ENCODE measurements at regions not wholly inside any gene's neighbourhood (a gene's known extent, or its start where the extent isn't known, plus 50 kb on each side); places are given as distances from the start of the nearest gene placed in this dataset.

DNA sequence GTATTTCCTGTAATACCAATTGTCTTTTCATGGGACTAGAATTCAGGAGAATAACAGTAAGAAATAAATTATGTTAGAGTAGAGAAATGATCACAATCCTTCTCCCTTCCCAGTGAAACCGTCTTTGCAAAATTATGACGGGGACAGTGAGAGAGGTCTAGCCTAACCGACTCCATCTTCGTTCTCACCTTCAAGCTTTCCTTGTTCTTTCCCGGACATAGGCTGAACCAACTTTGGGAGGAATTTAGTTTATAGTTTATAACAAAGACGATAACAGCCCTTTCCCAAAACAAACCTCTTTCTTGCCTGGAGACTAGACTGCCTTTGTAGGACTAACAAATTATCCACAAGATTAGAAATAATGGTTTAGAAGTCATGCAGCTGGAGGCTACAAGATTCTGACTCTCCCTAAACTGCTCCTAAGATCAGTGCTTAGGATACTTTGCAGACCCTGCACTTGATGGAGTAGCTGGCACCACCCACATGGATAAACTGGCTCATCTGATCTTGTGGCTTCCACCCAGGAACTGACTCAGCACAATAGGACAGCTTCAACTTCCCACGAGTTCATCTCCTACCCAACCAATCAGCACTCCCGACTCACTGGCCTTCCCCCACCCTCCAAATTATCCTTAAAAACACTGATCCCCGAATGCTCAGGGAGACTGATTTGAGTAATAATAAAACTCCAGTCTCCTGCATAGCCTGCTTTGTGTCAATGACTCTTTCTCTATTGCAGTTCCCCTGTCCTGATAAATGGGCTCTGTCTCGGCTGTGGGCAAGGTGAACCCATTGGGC, 521.2 kb upstream of the TBX3 start:
- no peak for DNase-seq

DNA sequence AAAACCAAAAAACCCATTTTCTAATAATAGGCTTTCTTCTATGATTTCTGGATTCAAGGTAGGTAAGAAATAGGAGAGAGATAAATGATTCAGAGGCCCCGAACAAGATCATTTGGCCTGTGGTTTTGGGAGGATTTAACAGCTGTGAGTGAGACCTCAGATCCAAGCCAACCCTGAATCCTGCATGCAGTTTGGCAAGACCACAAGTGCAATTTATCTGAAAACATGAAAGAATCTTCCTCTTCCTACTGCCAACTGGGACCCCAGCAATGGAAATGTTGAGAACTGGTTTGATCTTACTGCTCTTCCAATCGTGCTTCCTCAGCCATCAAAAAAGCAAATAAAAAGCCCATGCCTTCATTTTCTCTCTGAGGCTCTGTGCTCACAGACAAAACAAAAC, 519.7 kb upstream of the TBX3 start:
- no peak for DNase-seq

DNA sequence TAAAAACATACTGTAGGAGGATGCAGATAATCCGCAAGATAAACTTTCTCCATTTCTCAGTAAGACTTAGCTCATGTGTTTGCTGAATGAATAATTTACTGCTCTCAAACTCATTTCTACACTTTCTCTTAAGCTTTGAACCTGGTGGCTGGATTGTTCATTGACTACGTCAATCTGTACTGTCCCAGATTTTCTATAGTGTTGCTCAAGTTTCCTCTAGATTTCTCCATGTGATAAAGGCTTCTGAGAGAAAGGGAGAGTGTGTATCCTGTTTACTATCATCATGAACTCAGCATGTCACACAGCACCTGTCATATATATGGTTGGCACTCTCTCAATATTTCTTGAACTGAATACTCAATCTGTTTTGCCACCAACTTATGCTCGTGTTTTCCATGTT, 518.0 kb upstream of the TBX3 start:
- no peak for DNase-seq

DNA sequence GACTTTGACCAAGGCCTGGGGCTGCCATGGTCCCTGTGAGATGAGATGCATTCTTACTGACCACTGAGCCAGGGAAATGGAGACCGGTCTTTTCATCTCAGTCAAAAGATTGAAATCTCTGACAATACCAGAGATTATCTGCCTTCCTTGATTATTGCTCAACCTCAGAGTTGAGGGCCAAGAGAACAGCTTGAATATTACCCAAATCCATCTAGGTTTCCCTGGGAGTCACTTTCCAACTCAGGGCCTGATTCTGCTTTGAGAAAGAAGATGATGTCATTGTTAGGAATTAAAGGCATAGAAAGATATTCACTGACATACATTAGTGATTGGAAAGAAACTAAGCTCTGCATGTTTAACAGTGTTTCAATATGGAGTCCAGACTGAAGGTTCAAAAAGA, 515.9 kb upstream of the TBX3 start:
- DNase-seq: no peak

DNA sequence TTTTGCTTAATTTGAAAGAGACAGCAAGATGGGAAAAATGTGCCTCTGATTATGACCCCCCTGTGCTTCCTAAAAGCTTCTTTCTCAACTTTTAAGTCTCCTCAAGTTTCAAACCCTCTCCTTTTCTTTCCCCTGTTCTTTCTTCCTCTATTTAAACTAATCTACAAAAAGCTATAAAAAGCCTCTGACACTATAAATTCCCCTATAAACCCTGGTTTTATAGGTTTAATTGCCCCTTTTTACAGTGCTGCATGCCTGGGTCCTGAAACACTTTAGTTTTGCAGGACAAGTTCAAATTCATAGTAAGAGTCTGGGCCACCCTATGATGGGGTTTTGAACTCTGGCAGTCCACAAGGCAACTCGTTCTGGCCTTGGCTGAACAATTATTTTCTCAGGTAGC, 510.9 kb upstream of the TBX3 start:
- DNase-seq: no peak

DNA sequence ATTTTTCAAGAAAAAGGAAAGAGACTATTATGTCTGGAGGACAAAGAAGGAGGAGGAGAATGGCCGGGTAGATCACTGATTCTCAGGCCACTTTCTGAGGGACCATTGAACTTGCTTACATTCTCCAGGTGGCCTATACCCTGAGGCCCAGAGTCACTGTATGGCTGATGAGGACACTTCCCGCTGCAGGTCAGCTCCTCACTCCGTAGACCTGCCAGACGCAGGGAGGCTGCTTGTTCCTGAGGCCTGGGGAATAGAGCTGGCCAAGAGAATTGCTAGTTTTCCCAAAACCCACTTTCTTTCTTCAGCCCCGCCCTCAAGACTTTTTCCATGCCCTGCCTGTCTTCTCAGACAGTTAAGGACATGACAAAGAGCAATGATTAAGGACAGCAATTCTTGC, 510.5 kb upstream of the TBX3 start:
- DNase-seq: no peak

DNA sequence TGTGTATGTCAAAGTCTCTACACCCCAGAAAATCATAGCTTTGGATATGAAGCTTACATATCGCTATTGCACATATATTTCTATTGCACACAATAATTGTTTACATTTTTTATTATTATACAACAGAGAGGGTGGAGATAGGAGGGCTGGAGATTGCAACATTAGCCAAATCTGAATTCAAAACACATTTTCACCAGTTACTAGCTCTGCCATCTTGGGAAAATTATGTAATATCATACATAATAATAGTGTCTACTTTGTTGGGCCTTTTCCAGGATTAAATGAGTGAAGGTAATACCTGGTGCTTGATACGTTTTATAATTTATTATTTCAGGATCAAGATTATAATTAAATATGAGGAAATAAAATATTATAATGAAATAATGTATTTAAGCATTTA, 507.4 kb upstream of the TBX3 start:
- no peak for DNase-seq

DNA sequence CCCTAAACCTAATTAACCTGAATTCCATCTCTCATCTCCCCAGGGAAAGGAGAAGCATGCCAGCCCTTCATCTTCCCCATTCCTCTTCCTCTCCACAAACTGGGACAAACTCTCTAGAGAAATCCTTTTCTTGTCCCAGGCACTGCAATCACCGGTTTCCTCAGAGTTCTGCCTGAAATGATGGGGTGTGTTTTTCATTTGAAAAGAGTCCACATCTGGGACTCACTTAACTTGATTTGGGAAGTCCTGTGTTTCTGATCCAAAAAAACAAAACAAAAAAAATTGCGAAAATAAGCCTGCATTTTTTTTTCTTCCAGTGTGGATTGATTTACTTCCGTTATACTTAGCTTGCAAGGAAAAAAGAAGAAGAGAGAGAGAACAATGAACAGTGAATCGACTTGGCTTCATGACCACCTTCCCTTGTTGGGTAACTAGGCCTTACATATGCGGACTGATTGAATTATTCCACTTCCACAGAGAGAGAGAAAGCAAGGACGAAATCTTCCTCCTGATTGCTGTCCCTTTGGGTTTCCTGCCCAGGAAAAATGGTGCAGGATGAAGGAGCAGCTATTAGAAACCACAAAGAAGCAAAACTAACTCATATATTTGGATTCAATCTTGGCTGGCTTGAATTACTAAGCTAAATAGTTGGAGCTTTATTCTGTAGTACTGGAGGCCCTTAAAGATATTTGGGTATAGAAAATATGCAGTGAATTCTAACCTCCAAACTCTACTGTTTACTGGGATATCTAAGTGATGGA, 506.2 kb upstream of the TBX3 start:
- DNase-seq: no peak

DNA sequence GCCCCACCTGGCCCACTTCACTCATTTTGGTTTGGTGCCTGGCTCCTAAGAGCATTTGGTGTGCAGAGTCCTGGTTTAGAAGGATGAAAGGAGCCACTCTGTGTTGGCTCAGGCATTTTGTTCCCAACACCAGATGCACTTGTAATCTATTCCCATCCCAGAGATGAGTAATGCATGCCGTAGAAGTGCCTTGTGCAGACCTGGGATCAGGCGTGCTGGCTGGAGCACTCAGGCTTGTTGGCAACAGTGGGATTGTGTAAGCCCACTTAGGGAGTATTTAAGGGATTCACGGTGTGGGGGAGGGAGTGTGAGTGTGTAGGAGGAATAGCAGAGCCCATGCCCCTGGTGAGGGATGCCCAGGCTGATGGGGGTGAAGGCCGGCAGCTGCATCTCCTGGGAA, 501.5 kb upstream of the TBX3 start:
- DNase-seq: no peak

DNA sequence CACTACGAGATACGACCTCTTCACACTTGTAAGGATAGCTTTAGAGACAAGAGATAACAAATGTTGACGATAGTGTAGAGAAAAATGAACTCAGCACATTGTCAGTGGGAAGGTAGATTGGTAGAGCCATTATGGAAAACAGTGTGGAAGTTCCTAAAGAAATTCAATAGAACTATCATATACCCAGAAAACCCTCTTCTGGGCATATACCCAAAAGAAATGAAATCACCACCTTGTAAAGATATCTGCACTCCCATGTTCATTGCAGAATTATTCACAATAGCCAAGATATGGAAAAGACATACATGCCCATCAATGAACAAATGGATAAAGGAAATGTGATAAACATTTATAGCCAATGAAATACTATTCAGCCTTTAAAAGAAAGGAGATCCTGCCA, 499.8 kb upstream of the TBX3 start:
- no peak for DNase-seq

DNA sequence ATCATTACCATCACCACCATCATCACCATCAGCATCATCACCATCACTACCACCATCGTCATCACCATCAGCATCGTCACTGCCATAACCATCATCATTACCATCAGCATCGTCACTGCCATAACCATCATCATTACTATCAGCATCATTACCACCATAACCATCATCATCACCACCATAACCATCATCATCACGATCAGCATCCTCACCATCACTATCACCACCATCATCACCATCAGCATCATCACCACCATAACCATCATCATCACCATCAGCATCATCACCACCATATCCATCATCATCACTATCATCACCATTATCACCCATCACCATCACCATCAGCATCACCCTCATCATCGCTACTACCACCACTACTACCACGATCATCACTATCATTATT, 493.9 kb upstream of the TBX3 start:
- no peak for DNase-seq

DNA sequence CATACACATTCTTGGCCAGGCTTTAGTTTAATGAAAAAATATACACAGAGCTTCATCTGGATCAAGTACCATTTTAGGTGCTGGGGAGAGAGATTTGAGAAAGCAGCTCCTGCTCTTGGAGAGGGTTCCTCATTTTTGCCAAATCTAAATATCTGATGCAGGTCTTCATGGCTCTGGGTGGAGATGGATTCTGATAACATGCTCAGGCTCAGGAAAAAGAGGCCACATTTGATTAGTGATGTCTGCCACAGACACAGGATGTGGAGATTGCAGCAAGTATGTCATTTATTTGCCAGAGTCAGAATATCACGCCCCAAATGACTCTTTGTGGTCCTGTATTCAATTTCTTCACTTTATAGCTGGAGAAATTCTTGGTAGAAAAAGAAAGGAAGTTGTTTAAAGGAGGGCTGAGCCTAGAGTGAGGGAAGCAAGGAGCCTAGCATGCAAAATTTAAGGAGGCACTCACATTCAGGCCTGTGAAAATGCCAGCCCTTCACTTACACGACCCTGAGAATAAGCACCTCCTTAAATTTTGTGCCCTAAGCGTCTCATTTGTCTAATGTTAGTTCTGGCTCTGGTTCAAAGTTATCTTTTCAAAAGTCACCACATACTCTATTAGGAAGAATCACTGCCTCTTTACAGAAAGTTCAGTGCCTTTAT, 492.9 kb upstream of the TBX3 start:
- no peak for DNase-seq

DNA sequence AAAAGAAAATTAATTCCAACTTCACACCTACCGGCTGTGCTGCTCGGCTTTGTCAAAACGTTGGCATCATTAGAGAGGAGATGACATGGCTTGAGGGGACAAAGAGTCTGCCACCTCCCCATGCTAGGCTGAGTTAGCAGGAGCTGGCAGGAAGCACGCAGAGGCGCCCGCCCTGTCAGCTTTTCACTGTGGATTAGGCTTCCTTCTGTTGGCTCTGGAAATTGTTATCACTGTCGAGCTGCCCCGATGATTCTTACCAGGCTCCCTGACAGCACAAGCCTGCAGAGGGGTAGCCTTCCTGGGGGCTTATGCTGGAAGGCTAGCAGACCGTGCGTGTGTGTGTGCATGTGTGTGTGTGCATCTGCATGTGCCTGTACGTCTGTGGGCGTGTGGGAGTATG, 490.9 kb upstream of the TBX3 start:
- DNase-seq: no peak

DNA sequence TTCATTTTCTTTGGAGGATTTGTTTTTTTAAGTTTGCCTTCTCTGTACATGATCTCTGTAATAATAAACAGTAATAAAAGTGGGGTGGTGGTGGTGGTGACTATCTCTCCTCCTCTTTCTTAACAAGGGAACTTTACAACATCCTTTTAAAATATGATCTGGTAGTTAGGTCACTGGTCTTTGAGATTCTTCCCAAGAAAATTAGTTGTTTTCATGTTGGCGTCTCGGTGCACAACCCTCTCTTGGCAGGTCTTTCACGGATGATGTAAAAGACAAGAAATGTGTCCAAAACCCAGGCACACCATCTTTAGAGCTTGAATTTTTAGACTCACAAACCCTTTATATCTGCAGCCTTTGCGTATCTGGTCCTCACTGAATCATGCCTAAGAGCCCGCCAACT, 488.5 kb upstream of the TBX3 start:
- no peak for DNase-seq

DNA sequence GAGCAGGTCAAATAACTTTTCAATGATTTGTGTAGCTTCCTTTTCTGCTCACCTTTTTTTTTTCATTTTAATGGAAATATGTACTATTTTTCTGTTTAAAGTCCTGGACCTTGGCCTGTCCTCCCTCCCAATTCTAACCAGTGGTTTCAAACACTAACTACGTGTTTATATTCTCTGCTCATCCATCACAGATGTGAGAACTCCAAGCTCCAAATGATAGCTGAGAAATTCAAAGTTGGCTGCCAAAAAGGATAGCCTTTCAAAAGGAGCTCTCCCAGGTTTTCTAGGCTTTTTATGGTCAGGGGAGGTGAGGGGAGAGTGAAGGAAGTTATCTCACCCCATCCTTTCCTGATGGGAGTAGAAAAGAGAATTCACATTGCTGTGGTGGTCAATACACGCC, 486.0 kb upstream of the TBX3 start:
- DNase-seq: no peak

DNA sequence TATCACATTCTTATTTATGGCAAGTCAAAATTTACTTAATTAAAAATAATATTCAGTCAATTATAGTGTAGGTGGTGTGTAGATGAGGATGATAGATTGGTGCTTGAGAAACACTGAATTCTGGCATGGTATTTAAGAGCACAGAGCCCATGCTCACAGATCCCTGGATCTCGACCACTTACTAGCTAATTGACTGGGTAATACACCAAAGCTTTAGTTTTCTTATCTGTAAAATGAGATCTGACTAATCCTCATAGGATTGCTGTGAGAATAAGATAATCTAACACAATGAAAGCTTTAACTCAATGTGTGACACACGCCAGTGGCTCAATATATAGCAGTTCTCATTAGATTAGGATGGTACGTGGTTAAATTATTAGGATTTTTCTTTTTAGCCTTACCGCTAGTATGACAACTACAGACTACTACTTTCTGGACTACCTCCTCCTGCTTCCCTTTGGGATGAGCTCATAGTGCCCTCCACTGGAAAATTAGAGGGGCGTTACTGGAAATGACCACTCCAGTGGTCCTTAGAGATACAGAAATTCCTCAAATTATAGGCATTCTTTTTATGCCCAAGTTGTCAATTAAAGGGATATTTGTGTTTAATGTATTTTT, 482.8 kb upstream of the TBX3 start:
- no peak for DNase-seq

DNA sequence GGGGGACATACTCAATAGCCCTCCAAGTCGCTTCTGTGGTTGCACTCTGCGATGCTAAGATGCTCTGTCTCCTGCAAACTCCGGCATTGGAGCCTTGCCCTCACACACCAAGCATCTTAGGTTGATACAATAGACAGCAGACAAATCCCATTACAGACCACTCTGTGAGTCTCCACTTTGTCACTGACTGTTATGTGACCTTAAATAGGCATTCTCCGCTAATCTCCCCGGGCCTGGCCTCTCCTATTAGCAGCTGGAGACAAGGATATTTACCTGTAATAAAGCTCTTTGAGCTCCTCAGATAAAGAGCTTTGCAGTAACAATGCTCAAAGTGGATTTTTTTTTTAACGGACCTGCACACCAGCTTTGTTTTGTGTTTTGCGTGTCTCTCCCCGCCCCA, 479.7 kb upstream of the TBX3 start:
- DNase-seq: no peak

DNA sequence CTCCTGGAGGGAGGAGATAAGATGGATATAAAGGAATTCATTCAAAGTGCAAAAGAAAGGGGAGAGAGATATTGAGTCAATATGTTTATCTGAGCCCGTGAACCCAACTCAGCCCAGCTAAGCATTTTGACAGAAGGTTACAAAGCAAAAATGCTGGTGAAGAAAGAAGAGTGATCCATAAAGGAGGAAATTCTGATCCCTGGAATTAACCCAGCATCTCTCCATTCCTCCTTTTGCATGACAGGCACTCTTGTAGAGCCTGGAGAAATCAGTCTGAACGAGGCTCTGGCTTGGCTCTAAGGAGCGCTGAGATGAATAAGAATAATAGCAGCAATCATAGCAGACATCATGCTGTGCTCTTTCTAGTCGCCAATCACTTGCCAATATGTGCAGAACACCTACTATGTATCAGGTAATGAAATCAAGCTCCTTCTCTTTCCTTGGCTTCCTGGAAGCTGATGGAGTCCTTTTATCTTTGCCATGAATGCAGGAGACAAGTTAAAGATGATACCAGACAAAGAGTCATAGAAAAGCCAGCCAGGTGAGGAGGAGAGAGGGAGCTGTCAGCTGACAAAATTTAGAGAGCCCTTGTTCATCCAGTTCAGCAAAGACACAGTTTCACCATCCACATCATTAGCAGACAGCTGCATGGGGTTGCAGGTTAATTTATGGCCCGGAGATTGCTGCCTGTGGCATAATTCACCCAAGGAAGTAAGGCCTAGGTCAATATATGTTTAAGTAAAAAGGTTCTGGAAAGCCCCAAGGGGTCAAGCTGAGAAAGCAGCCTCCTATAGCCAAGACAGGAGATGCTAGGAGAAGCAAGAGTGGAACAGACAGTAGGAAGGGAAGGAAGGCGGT, 476.5 kb upstream of the TBX3 start:
- no peak for DNase-seq

DNA sequence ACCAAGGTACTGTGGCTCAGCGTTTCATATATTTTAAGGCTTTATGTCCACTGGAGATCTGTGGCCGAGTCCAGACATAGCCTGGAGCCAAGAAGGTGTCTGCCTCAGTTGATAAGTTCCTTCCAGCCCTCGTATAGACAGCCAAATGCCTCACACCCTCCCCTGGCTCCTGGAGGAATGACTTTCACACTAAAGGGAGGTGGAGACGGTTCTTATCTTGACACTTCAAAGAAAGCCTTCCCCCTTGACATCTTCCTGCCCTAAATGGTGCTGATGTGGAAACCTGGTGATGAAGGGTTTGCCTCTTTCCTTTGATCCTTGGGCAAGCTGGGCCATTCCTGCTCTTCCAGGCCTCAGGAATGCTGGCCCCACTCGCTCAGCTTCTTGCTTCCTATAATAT, 474.8 kb upstream of the TBX3 start:
- no peak for DNase-seq

DNA sequence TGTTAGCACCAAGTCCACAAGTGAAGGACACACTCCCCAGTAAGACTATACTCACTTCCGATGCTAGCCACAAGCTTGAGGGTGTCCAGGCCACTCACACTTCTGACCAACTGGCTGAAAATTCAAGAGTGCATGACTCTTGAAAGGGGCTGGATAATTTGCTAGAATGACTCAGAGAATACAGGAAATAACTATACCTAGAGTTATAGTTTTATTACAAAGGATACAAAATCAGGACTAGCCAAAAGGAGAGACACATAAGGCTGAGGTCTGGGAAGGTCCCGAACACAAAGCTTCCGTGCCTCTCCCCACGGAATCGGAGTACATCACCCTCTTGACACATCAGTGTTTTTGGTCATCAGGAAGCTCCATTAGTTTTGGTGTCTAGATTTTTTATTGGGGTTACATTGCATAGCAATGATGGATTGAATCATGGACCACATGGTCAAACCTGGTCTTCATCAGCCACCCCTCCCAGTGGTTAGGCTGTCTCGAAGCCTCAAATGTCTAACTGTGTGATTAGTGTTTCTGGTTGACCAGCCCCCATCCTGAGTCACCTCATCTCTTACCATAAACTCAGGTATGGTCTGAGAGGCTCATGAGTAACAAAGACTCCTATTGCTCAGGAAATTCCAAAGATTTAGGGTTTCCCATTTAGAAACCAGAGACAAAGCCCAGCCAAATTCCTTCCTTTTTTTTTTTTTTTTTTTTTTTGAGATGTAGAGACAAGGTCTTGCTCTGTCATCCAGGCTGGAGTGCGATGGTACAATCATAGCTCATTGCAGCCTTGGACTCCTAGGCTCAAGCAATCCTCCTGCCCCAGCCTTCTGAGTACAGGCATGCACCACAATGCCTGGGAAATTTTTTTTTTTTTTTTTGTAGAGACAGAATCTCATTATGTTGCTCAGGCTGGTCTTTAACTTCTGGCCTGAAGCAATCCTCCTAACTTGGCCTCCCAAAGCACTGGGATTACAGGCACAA, 472.0 kb upstream of the TBX3 start:
- no peak for DNase-seq

DNA sequence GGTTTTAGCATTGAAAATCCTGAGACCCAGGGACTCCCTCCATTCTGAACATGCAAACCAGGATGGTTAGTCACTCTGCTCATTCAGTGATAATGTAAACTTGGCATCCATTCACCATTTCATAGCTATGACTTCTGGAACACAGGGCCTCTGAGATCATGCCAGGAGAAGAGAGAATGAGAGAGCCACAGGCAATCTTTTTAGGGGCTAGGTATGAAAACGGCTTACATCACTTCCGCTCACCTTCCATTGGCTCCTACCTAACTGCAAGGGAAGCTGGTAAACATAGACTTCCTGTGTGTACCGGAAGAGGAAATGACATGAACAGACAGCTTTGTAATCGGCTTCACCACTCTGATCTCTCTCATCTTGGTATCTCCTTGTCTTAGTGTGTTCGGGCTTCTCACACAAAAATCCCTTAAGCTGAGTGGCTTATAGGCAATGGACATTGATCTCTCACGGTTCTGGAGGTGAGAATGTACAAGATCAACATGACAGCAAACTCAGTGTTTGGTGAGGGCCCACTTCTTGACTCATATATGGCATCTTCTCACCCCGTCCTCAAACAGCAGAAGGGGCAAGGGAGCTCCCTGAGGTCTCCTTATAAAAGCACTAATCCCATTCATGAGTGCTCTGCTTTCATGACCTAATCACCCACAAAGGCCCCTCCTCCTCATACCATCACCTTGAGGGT, 465.9 kb upstream of the TBX3 start:
- DNase-seq: no peak
